OCI-LY1 (cell line): ENCODE measurements at regions not wholly inside any gene's neighbourhood (a gene's known extent, or its start where the extent isn't known, plus 50 kb on each side); places are given as distances from the start of the nearest gene placed in this dataset.

ENCODE experiments used
- H2AFZ ChIP-seq: fragments of 200-600 bp; sonication (generic), shearing (Covaris generic); 2 replicates; pipeline ENCODE4 v1.6.0; 2014; ENCODE audit warnings: antibody characterized with exemption, mild to moderate bottlenecking, low read length
- H3F3A ChIP-seq: fragments of 200-600 bp; sonication (generic), shearing (Covaris generic); 2 replicates; pipeline ENCODE4 v1.6.0; 2014; ENCODE audit warnings: mild to moderate bottlenecking, antibody characterized with exemption, low read length, moderate library complexity; ENCODE audit not compliant: insufficient read depth
- H3K27ac ChIP-seq: fragments of 200-600 bp; sonication (generic); 2 replicates; pipeline ENCODE4 v1.5.1; 2014; ENCODE audit warnings: low read length, mixed run types, mild to moderate bottlenecking, low read depth; ENCODE audit not compliant: poor library complexity, severe bottlenecking
- H3K27me3 ChIP-seq: fragments of 200-600 bp; sonication (generic); 2 replicates; pipeline ENCODE4 v1.6.0; 2014; ENCODE audit warnings: antibody characterized with exemption, mild to moderate bottlenecking, low read length, moderate library complexity; ENCODE audit not compliant: insufficient read depth
- H3K36me3 ChIP-seq: fragments of 200-600 bp; sonication (generic); 2 replicates; pipeline ENCODE4 v1.6.1; 2014; ENCODE audit warnings: mild to moderate bottlenecking, antibody characterized with exemption, low read length, moderate library complexity, mixed read lengths; ENCODE audit not compliant: insufficient read depth
- H3K4me1 ChIP-seq: fragments of 200-600 bp; sonication (generic); 2 replicates; pipeline ENCODE4 v1.5.1; 2014; ENCODE audit warnings: mild to moderate bottlenecking, low read length, moderate library complexity; ENCODE audit not compliant: insufficient read depth, severe bottlenecking
- H3K4me2 ChIP-seq: fragments of 200-600 bp; sonication (generic), shearing (Covaris generic); 2 replicates; pipeline ENCODE4 v1.6.1; 2014; ENCODE audit warnings: low read length
- H3K4me3 ChIP-seq: fragments of 200-600 bp; sonication (generic); 2 replicates; pipeline ENCODE4 v1.5.1; 2014; ENCODE audit warnings: low read length, low read depth, mild to moderate bottlenecking, mixed read lengths; ENCODE audit not compliant: poor library complexity, severe bottlenecking
- H3K79me2 ChIP-seq: fragments of 200-600 bp; shearing (Covaris generic); 2 replicates; pipeline ENCODE4 v1.6.1; 2016; ENCODE audit warnings: mixed run types, low read length, mixed read lengths; ENCODE audit not compliant: insufficient read depth
- H3K9ac ChIP-seq: fragments of 200-600 bp; sonication (generic), shearing (Covaris generic); 2 replicates; pipeline ENCODE4 v1.6.1; 2014; ENCODE audit warnings: mild to moderate bottlenecking, low read length, mixed read lengths
- H3K9me2 ChIP-seq: fragments of 200-600 bp; sonication (generic), shearing (Covaris generic); 2 replicates; pipeline ENCODE4 v1.6.1; 2014; ENCODE audit warnings: low read depth, mild to moderate bottlenecking, low read length, mixed read lengths
- H3K9me3 ChIP-seq: fragments of 200-600 bp; shearing (Covaris generic); 2 replicates; pipeline ENCODE4 v1.6.1; 2014; ENCODE audit warnings: low read length, mixed read lengths
- H4K20me1 ChIP-seq: fragments of 200-600 bp; sonication (generic), shearing (Covaris generic); 2 replicates; pipeline ENCODE4 v1.6.0; 2016; ENCODE audit warnings: mild to moderate bottlenecking, low read length; ENCODE audit not compliant: insufficient read depth
- CTCF ChIP-seq: fragments of 200-600 bp; sonication (generic), shearing (Covaris generic); IDR thresholded peaks from 2 replicates; pipeline ENCODE4 v1.5.1; 2017; ENCODE audit warnings: mild to moderate bottlenecking, antibody characterized with exemption, low read length, moderate library complexity, mixed read lengths
- EZH2 ChIP-seq: fragments of 200-600 bp; sonication (generic), shearing (Covaris generic); IDR thresholded peaks from 2 replicates; pipeline ENCODE4 v1.8.0; 2017; ENCODE audit warnings: borderline replicate concordance, mixed run types, mild to moderate bottlenecking, antibody characterized with exemption, low read length, moderate library complexity, mixed read lengths

GRCh38 chr4:14596028-14596427, 406.3 kb upstream of the CPEB2 start:
- Histone ChIP-seq H3K4me3 (no peak overlapping the region), H2AFZ (no peak overlapping the region), H3K36me3 (no peaks in the 10 kb centered on the region), H4K20me1 (no peaks in the 10 kb centered on the region), H3K9ac (no peak overlapping the region), H3K4me1 (no peaks in the 10 kb centered on the region), H3F3A (no peaks in the 10 kb centered on the region), H3K79me2 (no peaks in the 10 kb centered on the region), H3K9me3 (no peaks in the 10 kb centered on the region), H3K27me3 (no peaks in the 10 kb centered on the region), H3K9me2 (no peaks in the 10 kb centered on the region), H3K4me2 (no peak overlapping the region), H3K27ac (no peak overlapping the region)
- TF ChIP-seq EZH2 = no peak

- no peaks in the 10 kb centered on the region for H3K9me3 ChIP-seq
- H3K9ac ChIP-seq = no peak overlapping the region
- H3K36me3 ChIP-seq = no peaks in the 10 kb centered on the region
- H3K79me2 ChIP-seq = no peaks in the 10 kb centered on the region
- no peak overlapping the region for H3K4me2 ChIP-seq
- TF ChIP-seq EZH2 = no peak
- TF ChIP-seq CTCF = no peak
- H3K4me3 ChIP-seq = no peak overlapping the region
- H3K4me1 ChIP-seq = no peaks in the 10 kb centered on the region
- H3F3A ChIP-seq = no peaks in the 10 kb centered on the region
- no peaks in the 10 kb centered on the region for H3K9me2 ChIP-seq
- no peak overlapping the region for H3K27ac ChIP-seq
- H4K20me1 ChIP-seq = no peaks in the 10 kb centered on the region
- no peaks in the 10 kb centered on the region for H3K27me3 ChIP-seq
- no peak overlapping the region for H2AFZ ChIP-seq
Measured at GRCh38 chr4:14596437-14596836, 405.8 kb upstream of the CPEB2 start.

GRCh38 chr4:14596904-14597303, 405.4 kb upstream of the CPEB2 start:
- H2AFZ ChIP-seq = no peak overlapping the region
- no peaks in the 10 kb centered on the region for H3K9me2 ChIP-seq
- H3K4me3 ChIP-seq = no peak overlapping the region
- no peak overlapping the region for H3K27ac ChIP-seq
- no peaks in the 10 kb centered on the region for H4K20me1 ChIP-seq
- TF ChIP-seq EZH2 (no peak), CTCF (no peak)
- H3K9ac ChIP-seq = no peak overlapping the region
- H3K9me3 ChIP-seq = no peaks in the 10 kb centered on the region
- H3F3A ChIP-seq = no peaks in the 10 kb centered on the region
- H3K4me1 ChIP-seq = no peaks in the 10 kb centered on the region
- H3K4me2 ChIP-seq = no peak overlapping the region
- H3K36me3 ChIP-seq = no peaks in the 10 kb centered on the region
- H3K79me2 ChIP-seq = no peaks in the 10 kb centered on the region
- H3K27me3 ChIP-seq = no peaks in the 10 kb centered on the region

GRCh38 chr4:14602206-14602605, 400.1 kb upstream of the CPEB2 start:
- Histone ChIP-seq H3K79me2 (no peaks in the 10 kb centered on the region), H3F3A (no peaks in the 10 kb centered on the region), H3K27ac (no peak overlapping the region), H3K27me3 (no peaks in the 10 kb centered on the region), H3K4me2 (no peak overlapping the region), H3K4me3 (no peak overlapping the region), H3K9me3 (no peaks in the 10 kb centered on the region), H3K9ac (no peak overlapping the region), H3K36me3 (no peaks in the 10 kb centered on the region), H2AFZ (no peak overlapping the region), H3K4me1 (no peaks in the 10 kb centered on the region), H4K20me1 (no peaks in the 10 kb centered on the region), H3K9me2 (no peaks in the 10 kb centered on the region)
- TF ChIP-seq CTCF (no peak), EZH2 (no peak)
